PC-9 (cell line): ENCODE measurements at regions not wholly inside any gene's neighbourhood (a gene's known extent, or its start where the extent isn't known, plus 50 kb on each side); places are given as distances from the start of the nearest gene placed in this dataset.

ENCODE experiments used
- BruUV-seq: library from RNA; stranded (reverse); fragments of 400-500 nt; replicated peaks from 2 replicates; lab custom pipeline; 2021; lab: Mats Ljungman, UMichigan
- CTCF ChIA-PET: fragments of 300-600 bp; sonication (Branson Sonifier 250); formaldehyde crosslinking; loops from one replicate; lab custom pipeline; 2022; ENCODE audit warnings: antibody characterized with exemption; lab: Charles Lee
- POLR2A ChIA-PET: fragments of 300-600 bp; sonication (Branson Sonifier 250); formaldehyde crosslinking; loops from one replicate; lab custom pipeline; 2022; ENCODE audit warnings: antibody characterized with exemption; ENCODE audit not compliant: unreplicated experiment; lab: Charles Lee
- DNase-seq, 2 experiments: peaks; one replicate each; pipeline versions ENCODE4 v3.0.0 to v3.0.0-alpha.2; 2015 to 2022; ENCODE audit warnings: mixed read lengths in 1 of 2
- H2AFZ ChIP-seq: fragments of 200-600 bp; sonication (generic); 2 replicates; pipeline ENCODE4 v1.8.1; 2017; ENCODE audit warnings: antibody characterized with exemption
- H3F3A ChIP-seq: fragments of 200-600 bp; sonication (generic); 2 replicates; pipeline ENCODE4 v1.8.1; 2017; ENCODE audit warnings: antibody characterized with exemption, mild to moderate bottlenecking, low read depth; ENCODE audit not compliant: insufficient read depth
- H3K27ac ChIP-seq: fragments of 200-600 bp; sonication (generic); 2 replicates; pipeline ENCODE4 v1.6.1; 2016; ENCODE audit warnings: mixed run types
- H3K27me3 ChIP-seq: fragments of 200-600 bp; sonication (generic); 2 replicates; pipeline ENCODE4 v1.6.1; 2016; ENCODE audit warnings: low read depth, mixed run types; ENCODE audit not compliant: insufficient read depth
- H3K36me3 ChIP-seq: fragments of 200-600 bp; sonication (generic); 2 replicates; pipeline ENCODE4 v1.6.1; 2016; ENCODE audit warnings: low read depth, mixed run types
- H3K4me1 ChIP-seq: fragments of 200-600 bp; sonication (generic); replicated peaks from 2 replicates; pipeline ENCODE4 v1.6.1; 2016; ENCODE audit warnings: mixed run types; ENCODE audit not compliant: insufficient read depth
- H3K4me2 ChIP-seq: fragments of 200-600 bp; sonication (generic); 2 replicates; pipeline ENCODE4 v1.6.1; 2017; ENCODE audit warnings: mixed run types
- H3K4me3 ChIP-seq: fragments of 200-600 bp; sonication (generic); 2 replicates; pipeline ENCODE4 v1.6.1; 2016; ENCODE audit warnings: mixed run types
- H3K79me2 ChIP-seq: fragments of 200-600 bp; sonication (generic); 2 replicates; pipeline ENCODE4 v1.6.1; 2017; ENCODE audit warnings: low read depth, mixed run types
- H3K9me2 ChIP-seq: fragments of 200-600 bp; sonication (generic); 2 replicates; pipeline ENCODE4 v1.8.1; 2017; ENCODE audit warnings: mild to moderate bottlenecking; ENCODE audit not compliant: insufficient read depth
- H3K9me3 ChIP-seq: fragments of 200-600 bp; sonication (generic); 2 replicates; pipeline ENCODE4 v1.8.1; 2016; ENCODE audit warnings: low read depth; ENCODE audit not compliant: insufficient read depth
- H4K20me1 ChIP-seq: fragments of 200-600 bp; sonication (generic); 2 replicates; pipeline ENCODE4 v1.8.1; 2017; ENCODE audit not compliant: insufficient read depth
- EZH2 ChIP-seq: fragments of 200-600 bp; sonication (generic); IDR thresholded peaks from 2 replicates; pipeline ENCODE4 v1.8.0; 2017; ENCODE audit warnings: antibody characterized with exemption, low read depth
- intact Hi-C: fragments of 100-400 bp; cut with micrococcal nuclease; formaldehyde crosslinking; loops from one replicate; pipeline ENCODE4 v1.10.0; 2022; ENCODE audit not compliant: unreplicated experiment
- TF ChIP-seq, protein P1 (sequence below): fragments of 200-600 bp; sonication (generic); conservative IDR thresholded peaks from 2 replicates; pipeline ENCODE4 v1.6.1; 2017; ENCODE audit warnings: mixed run types, antibody characterized with exemption, mild to moderate bottlenecking, moderate library complexity

DNA sequence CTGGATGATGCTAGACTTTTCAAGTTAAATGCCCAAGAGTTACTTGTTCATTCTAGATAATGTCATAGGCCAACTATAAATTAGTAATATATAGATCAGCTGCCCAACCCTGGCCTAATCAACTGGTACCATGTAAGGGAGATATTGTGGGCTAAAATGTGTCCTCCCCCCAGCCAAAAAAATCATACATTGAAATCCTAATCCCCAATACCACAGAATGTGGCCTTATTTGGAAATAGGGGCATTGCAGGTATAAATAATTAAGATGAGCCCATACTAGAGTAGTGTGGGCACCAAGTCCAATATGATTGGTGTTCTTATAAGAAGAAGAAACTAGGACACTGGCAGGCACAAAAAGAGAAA, 92.5 kb downstream of the RPL22L1 start:
- Histone ChIP-seq H3K4me3 (no peak overlapping the region), H4K20me1 (no peaks in the 10 kb centered on the region), H3K9me3 (peaks cover 5% of the 10 kb centered on the region; the same call in 1 of the 2 replicates), H3K4me1 (no peaks in the 10 kb centered on the region), H3K36me3 (no peaks in the 10 kb centered on the region), H2AFZ (no peak overlapping the region), H3K79me2 (no peaks in the 10 kb centered on the region), H3K4me2 (no peak overlapping the region), H3K9me2 (no peaks in the 10 kb centered on the region), H3K27me3 (no peaks in the 10 kb centered on the region), H3F3A (no peaks in the 10 kb centered on the region), H3K27ac (no peak overlapping the region)
- POLR2A ChIA-PET = no interaction called here
- intact Hi-C loops = no loop called here
- no TSS peak for BruUV-seq
- CTCF ChIA-PET = no interaction called here
- TF ChIP-seq, protein P1, sequence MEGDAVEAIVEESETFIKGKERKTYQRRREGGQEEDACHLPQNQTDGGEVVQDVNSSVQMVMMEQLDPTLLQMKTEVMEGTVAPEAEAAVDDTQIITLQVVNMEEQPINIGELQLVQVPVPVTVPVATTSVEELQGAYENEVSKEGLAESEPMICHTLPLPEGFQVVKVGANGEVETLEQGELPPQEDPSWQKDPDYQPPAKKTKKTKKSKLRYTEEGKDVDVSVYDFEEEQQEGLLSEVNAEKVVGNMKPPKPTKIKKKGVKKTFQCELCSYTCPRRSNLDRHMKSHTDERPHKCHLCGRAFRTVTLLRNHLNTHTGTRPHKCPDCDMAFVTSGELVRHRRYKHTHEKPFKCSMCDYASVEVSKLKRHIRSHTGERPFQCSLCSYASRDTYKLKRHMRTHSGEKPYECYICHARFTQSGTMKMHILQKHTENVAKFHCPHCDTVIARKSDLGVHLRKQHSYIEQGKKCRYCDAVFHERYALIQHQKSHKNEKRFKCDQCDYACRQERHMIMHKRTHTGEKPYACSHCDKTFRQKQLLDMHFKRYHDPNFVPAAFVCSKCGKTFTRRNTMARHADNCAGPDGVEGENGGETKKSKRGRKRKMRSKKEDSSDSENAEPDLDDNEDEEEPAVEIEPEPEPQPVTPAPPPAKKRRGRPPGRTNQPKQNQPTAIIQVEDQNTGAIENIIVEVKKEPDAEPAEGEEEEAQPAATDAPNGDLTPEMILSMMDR = no peak
- no peak for TF ChIP-seq EZH2
- no peak for DNase-seq

DNA sequence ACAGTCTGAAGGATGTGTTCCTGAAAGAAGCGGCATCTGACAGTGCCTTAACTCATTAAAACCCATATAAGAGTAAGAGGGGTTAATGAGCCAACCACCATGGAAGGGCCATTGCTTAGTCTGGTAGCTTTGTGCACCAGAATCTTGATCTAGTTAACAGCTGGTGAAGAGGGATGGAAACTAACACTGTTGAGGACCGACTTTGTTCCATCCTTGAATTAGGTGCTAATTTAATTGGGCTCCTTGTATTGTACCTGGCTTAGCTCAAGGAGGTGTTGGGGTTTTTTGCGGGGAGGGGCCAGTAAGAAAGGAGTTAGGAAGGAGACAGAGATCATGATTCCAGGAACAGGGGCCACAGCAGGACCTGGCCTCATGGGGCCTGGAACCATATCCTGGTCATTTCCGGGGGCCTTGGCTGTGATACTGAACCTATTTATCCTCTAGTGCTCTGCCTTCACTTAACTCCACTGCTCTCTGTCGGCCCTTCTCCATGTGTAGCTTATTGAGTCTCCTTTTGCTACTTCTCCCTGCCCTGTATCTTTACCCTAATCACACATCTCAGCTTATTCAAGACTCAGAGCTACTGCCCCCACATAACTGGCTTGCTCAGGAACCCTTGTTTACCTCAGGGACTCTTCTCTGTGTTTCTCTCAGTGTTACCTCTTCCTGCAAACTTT, 93.0 kb downstream of the RPL22L1 start:
- H3K4me3 ChIP-seq = no peak overlapping the region
- no peak for TF ChIP-seq EZH2
- TF ChIP-seq, protein P1 = no peak
- H4K20me1 ChIP-seq = no peaks in the 10 kb centered on the region
- H3K9me2 ChIP-seq = no peaks in the 10 kb centered on the region
- BruUV-seq = no TSS peak
- H3K27ac ChIP-seq = no peak overlapping the region
- H3K4me1 ChIP-seq = no peaks in the 10 kb centered on the region
- H3K27me3 ChIP-seq = no peaks in the 10 kb centered on the region
- no peaks in the 10 kb centered on the region for H3K79me2 ChIP-seq
- no peak overlapping the region for H2AFZ ChIP-seq
- no peak overlapping the region for H3K4me2 ChIP-seq
- POLR2A ChIA-PET = no interaction called here
- no peaks in the 10 kb centered on the region for H3F3A ChIP-seq
- DNase-seq = no peak
- CTCF ChIA-PET = no interaction called here
- no peaks in the 10 kb centered on the region for H3K36me3 ChIP-seq
- peaks cover 5% of the 10 kb centered on the region; the same call in 1 of the 2 replicates for H3K9me3 ChIP-seq
- intact Hi-C loops = no loop called here

DNA sequence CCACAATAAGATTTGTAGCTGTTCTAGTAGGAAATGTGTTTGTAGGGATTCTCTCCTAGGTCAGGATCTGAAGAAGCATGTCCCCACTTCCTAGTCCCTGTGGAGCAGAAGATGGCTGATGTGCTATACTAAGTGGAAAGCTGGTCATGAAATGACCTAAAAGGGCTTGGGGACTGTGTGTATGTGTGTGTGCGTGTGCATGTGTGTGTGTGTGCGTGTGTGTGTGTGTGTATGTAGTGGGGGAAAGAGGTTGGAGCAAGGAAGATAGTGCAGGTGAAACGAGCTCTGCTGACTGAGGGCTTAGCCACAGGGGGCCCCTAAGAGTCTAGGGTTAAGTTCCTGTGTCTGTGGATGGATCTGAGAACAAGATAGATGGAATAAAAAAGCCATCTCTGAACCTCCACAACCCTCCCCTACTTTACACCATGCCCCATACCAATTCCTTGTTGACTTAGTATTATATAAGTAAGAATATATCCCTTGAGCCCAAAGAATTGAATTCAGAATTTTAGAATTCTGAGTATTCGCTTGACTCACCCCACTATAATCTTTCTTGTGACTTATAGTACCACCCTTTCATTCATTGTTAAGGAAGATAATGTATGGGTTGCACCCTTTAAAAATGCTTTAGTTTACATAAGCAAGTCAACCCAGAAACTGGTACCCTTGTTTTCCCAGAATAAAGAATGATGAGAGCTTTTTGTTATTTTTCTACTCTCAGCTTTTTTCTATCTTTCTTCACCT, 96.1 kb downstream of the RPL22L1 start:
- CTCF ChIA-PET = no interaction called here
- no peak overlapping the region for H2AFZ ChIP-seq
- BruUV-seq = no TSS peak

More for the DNA sequence above, 96.1 kb downstream of the RPL22L1 start:
- TF ChIP-seq EZH2 = no peak
- TF ChIP-seq, protein P1 = no peak
- intact Hi-C loops = no loop called here
- Histone ChIP-seq H4K20me1 (no peaks in the 10 kb centered on the region), H3K27ac (no peak overlapping the region), H3K79me2 (no peaks in the 10 kb centered on the region), H3K9me3 (peaks cover 5% of the 10 kb centered on the region; the same call in 1 of the 2 replicates), H3F3A (no peaks in the 10 kb centered on the region), H3K4me1 (no peaks in the 10 kb centered on the region), H3K4me3 (no peak overlapping the region), H3K4me2 (no peak overlapping the region), H3K27me3 (no peaks in the 10 kb centered on the region), H3K9me2 (no peaks in the 10 kb centered on the region), H3K36me3 (no peaks in the 10 kb centered on the region)
- POLR2A ChIA-PET = no interaction called here
- DNase-seq = no peak
